Right atrium auricular region (tissue), 2 donors: ENCODE measurements at regions not wholly inside any gene's neighbourhood (a gene's known extent, or its start where the extent isn't known, plus 50 kb on each side); places are given as distances from the start of the nearest gene placed in this dataset.

Source experiments
- DNase-seq: peaks from one replicate; pipeline ENCODE4 v3.0.0-alpha.2; 2019; ENCODE audit warnings: low spot score
- H3K27ac ChIP-seq, 2 donors: fragments of 200-600 bp; sonication (generic); 1 replicate in 1 of 2; 2 replicates in 1 of 2; pipeline ENCODE4 v1.5.1; 2016 to 2019
- H3K27me3 ChIP-seq, 2 donors: fragments of 200-600 bp; sonication (generic); one replicate each; pipeline versions ENCODE4 v1.5.1 to v1.6.0; 2017 to 2019
- H3K36me3 ChIP-seq: fragments of 200-600 bp; sonication (generic); one replicate; pipeline ENCODE4 v1.5.1; 2016
- H3K4me1 ChIP-seq, 2 donors: fragments of 200-600 bp; sonication (generic); one replicate each; pipeline versions ENCODE4 v1.5.1 to v1.6.0; 2017 to 2019
- H3K4me3 ChIP-seq, 2 donors: fragments of 200-600 bp; sonication (generic); 1 replicate in 1 of 2; 2 replicates in 1 of 2; pipeline ENCODE4 v1.5.1; 2017 to 2019; ENCODE audit warnings: mild to moderate bottlenecking in 1 of 2, moderate library complexity in 1 of 2
- H3K9me3 ChIP-seq, 2 donors: fragments of 200-600 bp; sonication (generic); one replicate each; pipeline ENCODE4 v1.5.1; 2019
- CTCF ChIP-seq, 2 donors: fragments of 200-600 bp; sonication (generic); IDR thresholded peaks; one replicate each; pipeline ENCODE4 v1.5.1; 2019; ENCODE audit warnings: antibody characterized with exemption in 2 of 2

DNA sequence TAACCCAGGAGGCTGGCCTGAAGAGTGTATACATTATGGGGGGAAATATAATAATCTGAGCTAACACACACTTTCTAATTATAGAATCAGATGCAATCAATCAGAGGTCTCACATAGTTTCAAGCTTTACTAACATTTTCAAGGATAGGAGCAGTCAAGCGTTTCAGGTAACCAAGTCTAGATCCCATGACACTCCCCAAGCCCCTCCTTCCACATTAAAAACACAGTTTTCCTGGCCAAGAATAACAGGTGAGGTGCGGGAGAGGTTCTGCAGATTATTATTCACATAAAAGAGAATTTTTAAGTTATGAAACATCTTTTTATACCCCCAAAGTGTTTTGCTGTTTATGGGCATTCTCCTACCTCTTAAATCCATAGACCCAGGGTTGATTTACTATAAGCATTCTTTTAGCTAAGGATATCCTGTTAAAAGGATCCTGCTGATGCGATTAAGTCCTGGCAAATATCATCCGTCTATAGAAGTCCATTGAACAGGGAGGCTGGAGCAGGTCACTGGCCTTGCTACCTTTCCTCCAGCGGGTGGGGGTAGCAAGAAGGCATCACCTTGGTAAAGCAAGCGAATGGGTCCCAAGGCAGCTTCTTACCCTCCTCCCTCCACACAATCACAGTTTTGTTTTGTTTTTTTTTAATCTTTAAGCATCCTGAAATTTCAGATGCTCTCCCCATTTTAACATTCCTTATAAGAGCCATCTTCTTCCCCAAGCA is 104.7 kb upstream of the GPM6A start:
- Histone ChIP-seq H3K9me3 (no peaks in the 10 kb centered on the region), H3K27ac (no peak overlapping the region), H3K4me3 (no peak overlapping the region), H3K27me3 (no peaks in the 10 kb centered on the region), H3K36me3 (no peaks in the 10 kb centered on the region), H3K4me1 (no peaks in the 10 kb centered on the region)
- DNase-seq: no peak
- no peak for TF ChIP-seq CTCF (IDR thresholded peaks at IDR 0.05)

GRCh38 chr4:175927121-175927520 is 115.1 kb upstream of the GPM6A start:
- no peak overlapping the region for H3K4me3 ChIP-seq

DNA sequence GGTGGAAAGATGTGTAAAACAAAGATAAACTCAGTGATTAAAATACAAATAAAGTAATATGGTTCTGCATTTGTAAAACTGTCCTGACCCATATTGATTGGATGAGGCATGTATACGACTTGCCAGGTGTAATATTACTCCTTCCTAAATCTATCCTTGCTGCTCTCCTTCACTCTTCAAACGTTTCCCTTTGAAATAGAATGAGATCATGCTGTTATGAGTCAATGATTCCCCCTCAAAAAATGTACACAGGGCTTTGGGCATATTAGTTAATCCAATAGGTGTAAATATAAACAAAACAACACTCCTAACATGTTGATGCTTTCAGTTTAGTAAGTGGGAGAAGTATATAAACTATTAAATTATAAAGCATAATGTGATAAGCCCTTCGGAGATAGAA is 117.4 kb upstream of the GPM6A start:
- no peaks in the 10 kb centered on the region for H3K27me3 ChIP-seq
- no peaks in the 10 kb centered on the region for H3K36me3 ChIP-seq
- no peaks in the 10 kb centered on the region for H3K9me3 ChIP-seq
- DNase-seq: no peak
- H3K4me1 ChIP-seq: no peaks in the 10 kb centered on the region
- no peak overlapping the region for H3K27ac ChIP-seq
- no peak overlapping the region for H3K4me3 ChIP-seq
- TF ChIP-seq CTCF (IDR thresholded peaks at IDR 0.05): no peak

More at GRCh38 chr4:175927121-175927520, 115.1 kb upstream of the GPM6A start:
- no peaks in the 10 kb centered on the region for H3K9me3 ChIP-seq
- H3K4me1 ChIP-seq: no peaks in the 10 kb centered on the region
- H3K27ac ChIP-seq: no peak overlapping the region
- no peaks in the 10 kb centered on the region for H3K36me3 ChIP-seq
- no peak for TF ChIP-seq CTCF (IDR thresholded peaks at IDR 0.05)
- no peak for DNase-seq
- no peaks in the 10 kb centered on the region for H3K27me3 ChIP-seq

DNA sequence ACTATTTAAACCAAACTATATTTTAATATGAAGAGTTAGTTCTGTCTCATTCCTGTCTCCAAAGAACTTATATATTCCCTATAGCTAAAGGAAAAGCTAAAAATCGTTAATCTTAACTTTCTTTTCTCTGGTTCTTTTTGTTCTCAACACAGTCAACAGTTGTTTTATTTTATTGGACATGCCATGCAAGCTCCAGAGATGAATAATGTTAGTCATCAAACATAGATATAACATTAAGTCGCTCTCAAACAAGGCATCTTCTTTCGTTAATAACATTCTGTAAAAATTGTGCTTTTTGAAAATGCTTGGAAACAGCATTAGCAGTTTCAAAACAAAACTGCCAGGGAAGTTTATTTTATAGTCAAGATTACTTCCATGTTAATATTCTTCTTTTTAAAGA is 117.9 kb upstream of the GPM6A start:
- no peak for TF ChIP-seq CTCF (IDR thresholded peaks at IDR 0.05)
- H3K27ac ChIP-seq: no peak overlapping the region
- no peak for DNase-seq
- H3K9me3 ChIP-seq: no peaks in the 10 kb centered on the region
- H3K27me3 ChIP-seq: no peaks in the 10 kb centered on the region
- H3K4me1 ChIP-seq: no peaks in the 10 kb centered on the region
- H3K4me3 ChIP-seq: no peak overlapping the region
- H3K36me3 ChIP-seq: no peaks in the 10 kb centered on the region

DNA sequence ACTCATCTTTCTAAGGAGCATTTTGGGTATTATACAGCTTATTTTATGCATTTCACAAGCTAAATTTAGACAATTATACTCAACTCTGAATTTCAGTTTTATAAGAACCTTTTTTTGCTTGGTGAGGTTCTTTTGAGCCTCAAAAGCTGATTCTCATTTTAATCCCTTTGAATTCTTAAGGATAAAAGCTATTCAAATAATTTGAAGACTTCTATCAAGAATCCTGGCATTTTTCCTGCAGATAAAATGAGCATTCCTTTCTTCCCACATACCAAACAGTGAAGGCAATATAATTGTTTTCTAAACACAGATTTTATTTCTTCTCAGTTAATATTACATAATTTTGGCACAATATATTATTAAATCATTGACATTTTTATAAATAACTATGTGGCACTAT is 118.4 kb upstream of the GPM6A start:
- Histone ChIP-seq H3K27ac (no peak overlapping the region), H3K27me3 (no peaks in the 10 kb centered on the region), H3K36me3 (no peaks in the 10 kb centered on the region), H3K4me1 (no peaks in the 10 kb centered on the region), H3K9me3 (no peaks in the 10 kb centered on the region), H3K4me3 (no peak overlapping the region)
- TF ChIP-seq CTCF (IDR thresholded peaks at IDR 0.05): no peak
- no peak for DNase-seq

DNA sequence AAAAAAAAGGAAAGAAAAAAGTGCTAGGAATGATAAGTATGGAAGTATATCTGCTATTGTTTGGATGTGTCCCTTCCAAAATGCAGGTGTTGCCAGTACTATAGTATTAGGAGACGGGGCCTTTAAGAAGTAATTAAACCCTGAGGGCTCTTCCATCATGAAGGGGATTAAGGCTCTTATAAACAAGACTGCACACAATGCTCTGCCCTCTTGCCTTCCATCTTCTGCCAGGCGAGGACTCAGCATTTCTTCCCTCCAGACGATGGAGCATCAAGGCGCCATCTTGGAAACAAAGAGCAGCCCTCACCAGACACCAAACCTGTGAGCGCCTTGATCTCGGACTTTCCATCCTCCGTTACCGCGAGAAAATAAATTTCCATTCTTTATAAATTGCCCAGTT is 120.1 kb upstream of the GPM6A start:
- no peaks in the 10 kb centered on the region for H3K36me3 ChIP-seq
- H3K4me3 ChIP-seq: no peak overlapping the region
- TF ChIP-seq CTCF (IDR thresholded peaks at IDR 0.05): no peak
- H3K27me3 ChIP-seq: no peaks in the 10 kb centered on the region
- no peaks in the 10 kb centered on the region for H3K9me3 ChIP-seq
- no peak for DNase-seq
- H3K27ac ChIP-seq: no peak overlapping the region
- no peaks in the 10 kb centered on the region for H3K4me1 ChIP-seq
